ENCODE measurements at regions not wholly inside any gene's neighbourhood (a gene's known extent, or its start where the extent isn't known, plus 50 kb on each side); places are given as distances from the start of the nearest gene placed in this dataset.

DNA sequence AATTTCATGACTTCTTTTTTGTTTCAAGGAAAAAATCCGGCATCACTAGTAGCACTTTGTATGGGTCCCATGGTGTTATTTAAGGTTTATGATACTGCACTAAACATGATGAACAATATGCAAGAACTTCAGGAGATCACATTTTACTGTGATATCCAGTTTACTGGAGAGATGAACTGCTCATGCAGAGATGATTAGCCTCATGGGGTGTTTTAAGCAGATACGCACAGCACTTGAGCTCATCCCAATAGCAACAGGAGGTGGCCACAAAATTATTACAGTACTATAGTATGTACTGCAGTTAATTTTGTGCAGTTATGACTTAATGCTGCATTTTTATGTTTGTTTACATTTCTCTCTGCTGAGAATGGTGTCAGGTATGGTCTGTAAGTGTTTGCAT is 303.7 kb upstream of the PCDH15 start:
- no peak for FAIRE-seq

- FAIRE-seq = no peak
Measured at GRCh38 chr10:55098452-55098851, 297.4 kb upstream of the PCDH15 start.

DNA sequence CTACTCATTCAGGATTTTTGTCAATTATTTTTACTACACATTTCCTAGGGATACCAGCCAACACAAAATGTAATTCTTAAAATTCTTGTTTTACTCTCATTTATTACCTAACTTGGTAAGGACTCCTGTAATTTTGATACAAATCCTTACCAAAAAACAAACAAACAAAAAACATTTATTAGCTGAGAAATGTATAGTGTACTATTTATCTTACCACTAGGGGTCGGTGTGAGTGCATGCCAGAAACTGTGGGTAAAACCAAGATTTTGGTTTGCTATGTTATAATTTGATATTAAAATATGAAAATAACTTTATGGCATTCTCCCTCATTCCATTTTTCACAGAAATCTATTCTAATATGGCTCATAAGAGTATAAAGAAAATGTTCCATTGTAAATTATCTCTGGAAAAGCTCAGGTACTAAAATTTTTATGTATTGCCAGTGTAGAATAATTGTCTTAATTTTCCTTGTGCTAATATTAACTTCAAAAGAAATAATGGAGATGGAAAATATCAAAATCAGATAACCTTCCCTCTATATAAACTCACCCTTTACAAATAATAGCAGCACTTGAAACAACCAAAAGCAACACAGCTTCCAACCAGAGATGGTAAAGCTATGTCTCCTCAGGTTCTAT is 290.8 kb upstream of the PCDH15 start:
- FAIRE-seq = peak; percentile 96

- FAIRE-seq = no peak
Measured at GRCh38 chr10:55078121-55078520, 277.1 kb upstream of the PCDH15 start.

- no peak for FAIRE-seq
Measured at GRCh38 chr10:55065185-55065584, 264.2 kb upstream of the PCDH15 start.

GRCh38 chr10:55063811-55064210 is 262.8 kb upstream of the PCDH15 start:
- no peak for FAIRE-seq

DNA sequence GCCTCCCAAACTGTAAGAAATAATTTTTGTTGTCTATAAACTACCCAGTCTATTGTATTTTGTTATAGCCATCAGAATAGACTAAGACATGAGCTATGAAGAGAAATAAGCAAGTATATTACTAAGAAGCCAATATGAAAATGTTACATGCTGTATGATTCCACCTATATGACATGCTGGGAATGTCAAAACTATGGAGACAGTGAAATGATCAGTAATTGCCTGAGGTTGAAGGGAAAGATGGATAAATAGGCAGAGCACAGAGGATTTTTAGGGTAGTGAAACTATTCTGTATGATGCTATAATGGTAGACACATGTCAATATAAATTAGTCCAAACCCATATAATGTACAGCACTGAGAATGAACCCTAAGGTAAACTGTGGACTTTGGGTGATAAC is 261.3 kb upstream of the PCDH15 start:
- FAIRE-seq = no peak

- FAIRE-seq = no peak
Measured at GRCh38 chr10:55058800-55059199, 257.8 kb upstream of the PCDH15 start.

DNA sequence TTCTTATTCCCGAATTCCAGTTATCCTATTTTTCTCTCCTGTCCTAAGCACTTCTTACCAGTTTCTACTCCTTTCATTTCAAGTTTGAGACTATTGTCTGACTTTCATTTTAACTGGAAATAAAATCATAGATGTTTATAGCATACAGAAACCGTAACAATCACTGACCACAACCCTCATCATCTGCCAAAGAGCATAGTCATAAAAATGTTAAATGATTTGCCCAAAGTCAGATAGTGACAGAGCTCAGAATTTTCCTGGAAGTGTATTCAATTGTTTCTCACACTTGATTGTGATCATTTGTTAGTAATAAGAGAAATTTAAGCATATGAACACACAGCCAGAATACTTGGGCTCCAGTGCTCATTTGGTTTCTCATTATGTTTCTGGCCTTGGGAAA is 250.5 kb upstream of the PCDH15 start:
- no peak for FAIRE-seq

GRCh38 chr10:55048830-55049498 is 247.9 kb upstream of the PCDH15 start:
- FAIRE-seq = no peak

GRCh38 chr10:55043540-55043939 is 242.5 kb upstream of the PCDH15 start:
- FAIRE-seq = no peak

DNA sequence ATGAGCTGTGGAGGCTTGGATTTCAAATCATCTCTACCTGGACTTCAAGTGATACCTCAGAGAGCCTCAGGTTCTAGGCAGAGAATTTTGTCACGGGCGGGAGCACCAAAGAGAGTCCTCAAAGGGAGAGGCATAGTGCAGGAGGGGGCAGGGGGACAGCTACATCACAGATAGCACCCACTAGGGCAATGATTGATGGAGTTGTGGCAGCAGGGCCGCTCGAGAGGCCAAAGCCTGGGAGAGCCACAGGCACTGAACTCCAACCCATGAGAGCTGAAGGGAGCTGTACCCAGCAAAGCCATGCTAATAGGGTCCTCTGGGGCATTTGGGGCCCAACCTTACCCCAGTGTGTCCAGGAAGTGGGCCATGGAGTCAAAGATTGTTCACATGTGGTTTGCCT is 232.0 kb upstream of the PCDH15 start:
- no peak for FAIRE-seq

- FAIRE-seq = no peak
Measured at GRCh38 chr10:55024713-55025112, 223.7 kb upstream of the PCDH15 start.

DNA sequence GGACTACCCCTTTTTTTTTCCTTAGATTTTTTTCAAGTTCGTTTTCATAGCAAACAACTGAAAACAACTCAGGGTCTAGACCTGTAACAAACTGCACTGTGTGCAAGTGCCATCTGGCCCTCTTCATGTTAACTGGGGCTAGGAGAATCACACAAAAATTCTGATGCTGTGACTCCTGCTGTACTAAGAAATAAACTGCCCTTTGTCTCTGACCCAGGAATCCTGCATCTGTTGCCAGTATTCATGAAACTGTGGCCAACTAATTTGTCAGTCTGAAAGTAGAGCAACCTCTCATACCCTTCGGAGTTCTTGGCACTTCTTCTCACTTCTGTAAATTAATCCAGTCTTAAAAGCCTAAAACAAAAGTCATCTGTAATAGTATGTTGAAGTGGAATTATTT is 218.4 kb upstream of the PCDH15 start:
- FAIRE-seq = no peak

DNA sequence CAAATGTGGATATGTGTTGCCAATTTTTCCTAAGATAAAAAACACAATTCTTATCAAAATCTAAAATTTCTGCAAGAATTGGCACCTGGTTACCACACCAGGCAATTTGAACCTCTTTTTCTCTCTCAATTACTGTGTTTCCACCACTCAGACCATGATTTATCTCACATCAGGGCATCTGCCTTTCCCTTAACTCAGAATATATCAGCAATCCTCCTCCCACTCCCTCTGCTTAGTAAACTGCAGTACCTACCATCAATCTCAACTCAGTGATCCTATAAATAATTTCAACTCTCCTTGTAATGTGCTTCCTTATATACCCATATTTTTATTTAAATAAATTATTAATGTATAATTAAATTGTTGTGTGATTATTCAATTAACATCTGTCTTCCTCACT is 212.3 kb upstream of the PCDH15 start:
- no peak for FAIRE-seq

DNA sequence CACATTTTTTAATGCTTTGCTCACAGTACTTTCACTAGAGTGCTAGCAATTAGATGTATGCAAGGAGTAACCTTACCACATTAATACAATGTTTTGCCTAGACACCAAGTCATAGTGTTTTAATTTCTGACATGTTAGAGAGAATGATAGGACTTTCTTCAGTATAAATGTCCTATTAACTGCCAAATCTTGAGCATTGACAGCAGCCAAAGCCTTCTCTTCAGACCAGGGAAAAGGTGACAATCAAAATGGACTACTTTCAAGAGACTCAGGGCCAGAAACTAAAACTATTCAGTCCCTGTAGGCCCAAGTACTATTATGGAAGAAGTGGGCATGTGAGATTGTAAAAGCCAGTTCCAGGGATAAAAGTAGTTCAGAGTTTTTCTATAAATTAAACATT is 201.4 kb upstream of the PCDH15 start:
- FAIRE-seq = no peak

GRCh38 chr10:55001422-55001821 is 200.4 kb upstream of the PCDH15 start:
- FAIRE-seq = no peak

GRCh38 chr10:54993148-54993547 is 192.1 kb upstream of the PCDH15 start:
- no peak for FAIRE-seq

DNA sequence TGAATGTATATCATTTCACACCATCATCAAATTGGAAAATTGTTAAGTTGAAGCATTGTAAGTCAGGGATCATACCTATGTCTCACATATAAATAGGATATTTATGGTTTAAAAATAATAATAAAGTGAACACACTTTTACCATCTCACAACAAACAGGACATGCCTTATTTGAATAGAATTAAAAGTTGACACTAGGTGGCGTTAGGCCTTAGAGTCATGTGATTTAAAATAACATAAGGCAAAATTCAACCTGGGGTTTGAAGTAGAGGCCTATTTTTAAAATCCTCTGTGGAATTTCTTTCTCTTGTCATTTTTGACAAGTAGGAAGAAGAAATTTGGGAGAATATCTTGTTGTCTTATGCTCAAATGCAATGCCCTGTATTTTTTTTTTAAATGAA is 184.7 kb upstream of the PCDH15 start:
- peak; percentile 73 for FAIRE-seq

GRCh38 chr10:54983255-54983654 is 182.2 kb upstream of the PCDH15 start:
- FAIRE-seq = no peak

- FAIRE-seq = no peak
Measured at GRCh38 chr10:54962134-54962900, 161.3 kb upstream of the PCDH15 start.

DNA sequence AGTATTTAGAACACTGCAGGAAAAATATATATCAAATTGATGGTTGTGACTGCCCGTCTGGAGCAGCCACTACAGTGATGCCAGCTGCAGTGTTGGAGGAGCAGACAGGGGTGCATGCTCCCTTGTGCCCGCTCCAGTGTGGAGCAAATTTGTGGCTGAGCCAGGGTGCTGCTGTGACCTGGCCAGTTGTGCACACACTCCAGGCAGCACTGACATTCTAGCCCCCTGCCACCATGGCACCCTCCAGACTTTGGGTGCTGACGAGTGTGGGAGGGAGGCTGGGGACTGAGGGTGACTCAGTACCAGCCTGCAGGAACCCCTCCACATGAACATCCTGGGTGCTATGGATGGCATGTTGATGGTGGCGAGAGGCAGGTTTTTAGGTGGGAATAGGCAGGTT is 160.0 kb upstream of the PCDH15 start:
- no peak for FAIRE-seq

DNA sequence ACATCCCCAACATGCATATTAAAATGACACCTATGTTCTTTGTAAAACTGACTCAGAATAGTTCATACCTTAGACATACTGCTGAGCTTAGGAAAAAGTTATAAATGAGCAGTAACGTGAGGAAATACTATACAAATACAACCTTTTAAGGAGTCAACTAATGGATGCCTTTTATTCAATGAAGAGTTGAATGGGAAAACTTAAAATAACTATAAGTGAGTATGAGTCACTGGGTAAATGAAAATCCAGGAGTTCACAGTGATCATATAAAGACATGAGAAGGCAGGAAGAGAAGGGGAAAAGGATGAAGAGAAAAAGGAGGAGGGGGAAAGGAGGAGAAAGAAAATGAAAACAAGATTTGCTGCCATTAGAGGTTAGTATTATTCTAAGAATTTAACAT is 157.8 kb upstream of the PCDH15 start:
- FAIRE-seq = no peak

- FAIRE-seq = no peak
Measured at GRCh38 chr10:54947605-54948004, 146.6 kb upstream of the PCDH15 start.

All from A204.1 (cell line).